ENCODE measurements at regions not wholly inside any gene's neighbourhood (a gene's known extent, or its start where the extent isn't known, plus 50 kb on each side); places are given as distances from the start of the nearest gene placed in this dataset.

DNA sequence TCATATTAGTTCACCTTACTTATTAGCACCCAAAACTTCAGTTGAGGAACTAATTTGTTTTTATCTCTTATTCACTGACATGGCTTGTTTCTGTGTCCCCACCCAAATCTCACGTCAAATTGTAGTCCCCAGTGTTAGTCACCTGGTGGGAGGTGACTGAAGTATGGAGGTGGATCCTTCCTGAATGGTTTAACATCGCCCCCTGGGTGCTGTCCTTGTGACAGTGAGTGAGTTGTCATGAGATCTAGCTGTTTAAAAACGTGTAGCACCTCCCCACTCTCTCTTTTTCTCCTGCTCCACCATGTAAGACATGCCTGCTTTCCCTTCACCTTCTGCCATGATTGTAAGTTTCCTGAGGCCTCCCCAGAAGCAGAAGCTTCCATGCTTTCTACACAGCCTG lies 75.0 kb upstream of the HECTD2 start:
- CTCF ChIA-PET = interaction anchor here (0.6 to 2.0 kb wide), 3 partner anchors 12 to 84 kb away, joined by 3 to 8 read pairs (median 4); no protein-coding TSS in a partner anchor
- no peak overlapping the region for H3K4me3 Mint-ChIP-seq
- intact Hi-C loops (cut with micrococcal nuclease) = loop anchor here (2.0 kb wide), 1 partner anchor 36 kb away; no protein-coding TSS in a partner anchor

GRCh38 chr10:91339729-91340128 lies 70.4 kb upstream of the HECTD2 start:
- Mint-ChIP-seq H3K4me1 (ENCODE audit: low read depth) (no peaks in the 10 kb centered on the region), H3K4me3 (no peak overlapping the region), H3K27me3 (ENCODE audit: low read depth) (peaks cover 1% of the 10 kb centered on the region), H3K27ac (no peak overlapping the region), H3K36me3 (ENCODE audit: low read depth) (no peaks in the 10 kb centered on the region), H3K9me3 (no peaks in the 10 kb centered on the region)
- CTCF ChIA-PET = no interaction called here
- DNase-seq = no peak
- intact Hi-C loops (cut with micrococcal nuclease) = no loop called here

More for the DNA sequence above, 75.0 kb upstream of the HECTD2 start:
- Mint-ChIP-seq H3K36me3 (ENCODE audit: low read depth) (no peaks in the 10 kb centered on the region), H3K27me3 (ENCODE audit: low read depth) (peaks cover 1% of the 10 kb centered on the region), H3K4me1 (ENCODE audit: low read depth) (no peaks in the 10 kb centered on the region), H3K9me3 (no peaks in the 10 kb centered on the region), H3K27ac (no peak overlapping the region)
- peak; percentile 38 for DNase-seq

DNA sequence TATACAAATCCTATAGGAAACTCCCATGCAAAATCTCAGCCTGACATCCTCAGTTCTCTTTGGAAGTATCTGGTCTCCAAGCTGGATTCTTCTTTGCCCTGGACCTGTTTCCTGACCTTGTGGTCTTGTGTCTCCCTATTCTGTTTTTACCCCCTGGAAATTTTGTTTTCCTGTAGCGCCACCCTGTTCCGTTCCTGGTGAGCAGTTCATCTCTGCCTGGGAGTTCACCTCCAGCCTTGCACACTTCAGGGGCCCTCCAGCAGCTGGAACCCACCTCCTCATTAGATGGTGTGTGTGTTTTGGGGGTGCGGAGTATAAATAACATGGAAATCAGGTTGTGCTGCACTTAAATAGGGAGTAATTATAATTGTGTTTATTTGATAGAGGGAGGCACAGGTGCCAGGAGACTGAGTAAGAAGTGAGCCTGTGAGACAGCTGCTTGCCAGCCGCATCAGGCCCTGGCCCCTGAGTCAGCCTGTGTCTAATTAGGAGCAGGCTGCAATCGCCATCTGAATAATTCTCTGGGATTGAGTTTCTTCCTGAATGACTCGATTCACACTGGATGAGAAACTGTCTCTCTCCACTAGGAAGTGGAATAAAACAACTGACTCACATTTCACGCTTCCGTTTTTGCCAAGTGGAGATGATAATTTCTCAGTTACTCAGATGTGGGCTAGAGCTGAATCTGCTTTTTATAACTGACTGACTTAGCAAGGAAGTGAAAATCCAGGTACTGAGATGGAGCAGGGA lies 69.4 kb upstream of the HECTD2 start:
- peak; percentile 12 for DNase-seq
- no peaks in the 10 kb centered on the region for H3K9me3 Mint-ChIP-seq
- H3K27me3 Mint-ChIP-seq (ENCODE audit: low read depth) = peaks cover 1% of the 10 kb centered on the region
- no peak overlapping the region for H3K4me3 Mint-ChIP-seq
- no peaks in the 10 kb centered on the region for H3K36me3 Mint-ChIP-seq (ENCODE audit: low read depth)
- CTCF ChIA-PET = interaction anchor here (1.0 kb wide), 1 partner anchor 12 kb away, joined by 3 read pairs; no protein-coding TSS in a partner anchor
- H3K27ac Mint-ChIP-seq = no peak overlapping the region
- H3K4me1 Mint-ChIP-seq (ENCODE audit: low read depth) = no peaks in the 10 kb centered on the region
- intact Hi-C loops (cut with micrococcal nuclease) = no loop called here

- intact Hi-C loops (cut with micrococcal nuclease) = no loop called here
- Mint-ChIP-seq H3K9me3 (no peaks in the 10 kb centered on the region), H3K4me3 (no peak overlapping the region), H3K36me3 (ENCODE audit: low read depth) (no peaks in the 10 kb centered on the region), H3K27me3 (ENCODE audit: low read depth) (peaks cover 1% of the 10 kb centered on the region), H3K4me1 (ENCODE audit: low read depth) (no peaks in the 10 kb centered on the region), H3K27ac (no peak overlapping the region)
- no peak for DNase-seq
- CTCF ChIA-PET = interaction anchor here (0.7 to 1.0 kb wide), 2 partner anchors 13 to 351 kb away, joined by 3 read pairs; no protein-coding TSS in a partner anchor
Measured at GRCh38 chr10:91341686-91342085, 68.5 kb upstream of the HECTD2 start.

- intact Hi-C loops (cut with micrococcal nuclease) = no loop called here
- Mint-ChIP-seq H3K9me3 (no peaks in the 10 kb centered on the region), H3K27ac (no peak overlapping the region), H3K36me3 (ENCODE audit: low read depth) (no peaks in the 10 kb centered on the region), H3K4me1 (ENCODE audit: low read depth) (no peaks in the 10 kb centered on the region), H3K27me3 (ENCODE audit: low read depth) (no peaks in the 10 kb centered on the region), H3K4me3 (no peak overlapping the region)
- DNase-seq = no peak
- CTCF ChIA-PET = no interaction called here
Measured at GRCh38 chr10:91343010-91343409, 67.1 kb upstream of the HECTD2 start.

DNA sequence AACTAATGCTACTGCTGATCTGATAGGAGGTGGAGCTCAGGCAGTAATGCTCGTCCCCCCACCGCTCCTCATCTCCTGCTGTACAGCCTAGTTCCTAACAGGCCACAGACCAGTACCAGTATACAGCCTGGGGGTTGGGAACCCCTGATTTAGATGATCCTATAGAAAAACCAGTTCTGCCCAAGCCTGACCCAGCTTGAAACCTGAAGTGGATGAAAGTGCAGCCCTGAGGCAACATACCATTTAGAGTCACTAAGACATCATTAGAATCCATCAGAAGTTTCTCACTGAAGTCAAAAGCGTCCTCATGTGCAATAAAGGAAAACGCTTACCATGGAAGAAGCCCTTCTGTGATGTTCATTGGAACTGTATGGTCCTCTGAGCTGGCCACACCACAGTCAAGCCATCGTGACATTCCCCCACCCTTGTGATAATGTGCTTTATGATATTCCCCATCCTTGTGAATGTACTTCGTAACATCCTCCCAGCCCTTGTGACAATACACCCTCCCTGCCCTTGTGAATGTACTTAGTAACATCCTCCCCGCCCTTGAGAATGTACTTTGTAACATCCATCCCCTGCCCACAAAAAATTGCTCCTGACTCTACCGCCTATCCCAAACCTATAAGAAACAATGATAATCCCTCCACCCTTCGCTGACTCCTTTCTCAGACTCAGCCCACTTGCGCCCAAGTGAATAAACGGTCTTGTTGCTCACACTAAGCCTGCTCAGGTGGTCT lies 65.9 kb upstream of the HECTD2 start:
- H3K36me3 Mint-ChIP-seq (ENCODE audit: low read depth) = no peaks in the 10 kb centered on the region
- intact Hi-C loops (cut with micrococcal nuclease) = no loop called here
- no peaks in the 10 kb centered on the region for H3K9me3 Mint-ChIP-seq
- no peak overlapping the region for H3K27ac Mint-ChIP-seq
- H3K27me3 Mint-ChIP-seq (ENCODE audit: low read depth) = no peaks in the 10 kb centered on the region
- no peak overlapping the region for H3K4me3 Mint-ChIP-seq
- CTCF ChIA-PET = no interaction called here
- no peak for DNase-seq
- no peaks in the 10 kb centered on the region for H3K4me1 Mint-ChIP-seq (ENCODE audit: low read depth)

DNA sequence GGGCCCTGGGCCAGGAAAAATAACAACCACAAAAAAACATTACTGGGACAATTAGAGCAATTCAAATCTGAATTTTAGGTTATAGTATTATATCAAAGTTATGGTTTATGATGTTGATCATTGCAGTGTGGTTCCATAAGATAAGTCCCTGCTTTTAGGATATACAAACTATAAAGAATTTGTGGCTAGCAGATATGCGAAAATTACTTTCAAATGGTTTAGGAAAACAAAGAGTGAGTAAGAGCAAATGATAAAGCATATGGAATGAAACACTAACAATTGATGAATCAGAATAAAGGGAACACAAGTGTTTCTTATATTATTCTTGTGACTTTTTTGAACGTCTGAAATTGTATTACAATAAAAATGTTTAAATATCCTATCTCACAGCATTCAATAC lies 64.4 kb upstream of the HECTD2 start:
- no peaks in the 10 kb centered on the region for H3K27me3 Mint-ChIP-seq (ENCODE audit: low read depth)

DNA sequence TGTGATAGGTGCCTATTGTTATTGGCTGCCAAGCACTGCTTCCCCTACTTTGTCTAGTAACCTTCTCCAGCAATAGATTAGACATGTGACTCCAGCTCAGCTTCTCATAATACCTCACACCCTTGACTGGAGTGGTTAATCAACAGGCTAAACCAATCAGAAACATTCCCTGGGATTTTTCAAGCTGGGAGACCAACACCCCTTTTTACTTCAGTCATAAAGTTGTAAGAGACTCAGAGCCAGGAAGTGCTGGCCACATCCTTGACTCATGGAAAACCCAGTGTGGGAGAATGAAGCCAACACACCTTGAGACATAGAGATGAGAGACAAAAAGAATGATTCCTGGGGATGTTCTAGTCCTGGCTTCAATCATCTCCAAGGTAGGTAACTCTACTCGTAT lies 62.6 kb upstream of the HECTD2 start:
- CTCF ChIA-PET = no interaction called here
- H3K4me1 Mint-ChIP-seq (ENCODE audit: low read depth) = peaks cover 3% of the 10 kb centered on the region

More for the DNA sequence above, 64.4 kb upstream of the HECTD2 start:
- Mint-ChIP-seq H3K4me1 (ENCODE audit: low read depth) (peaks cover 3% of the 10 kb centered on the region), H3K36me3 (ENCODE audit: low read depth) (no peaks in the 10 kb centered on the region), H3K27ac (no peak overlapping the region), H3K9me3 (no peaks in the 10 kb centered on the region), H3K4me3 (no peak overlapping the region)
- no peak for DNase-seq
- CTCF ChIA-PET = no interaction called here
- intact Hi-C loops (cut with micrococcal nuclease) = no loop called here

GRCh38 chr10:91349381-91349780 lies 60.8 kb upstream of the HECTD2 start:
- Mint-ChIP-seq H3K36me3 (ENCODE audit: low read depth) (no peaks in the 10 kb centered on the region), H3K4me3 (no peak overlapping the region), H3K9me3 (no peaks in the 10 kb centered on the region), H3K27ac (no peak overlapping the region), H3K27me3 (ENCODE audit: low read depth) (peaks cover under 1% of the 10 kb centered on the region), H3K4me1 (ENCODE audit: low read depth) (peaks cover 3% of the 10 kb centered on the region)
- CTCF ChIA-PET = interaction anchor here (1.8 kb wide), 1 partner anchor 51 kb away, joined by 6 read pairs; no protein-coding TSS in a partner anchor
- DNase-seq = no peak
- intact Hi-C loops (cut with micrococcal nuclease) = no loop called here

More for the DNA sequence above, 62.6 kb upstream of the HECTD2 start:
- DNase-seq = no peak
- H3K27ac Mint-ChIP-seq = no peak overlapping the region
- H3K27me3 Mint-ChIP-seq (ENCODE audit: low read depth) = no peaks in the 10 kb centered on the region
- H3K9me3 Mint-ChIP-seq = no peaks in the 10 kb centered on the region
- H3K36me3 Mint-ChIP-seq (ENCODE audit: low read depth) = no peaks in the 10 kb centered on the region
- intact Hi-C loops (cut with micrococcal nuclease) = no loop called here
- no peak overlapping the region for H3K4me3 Mint-ChIP-seq

DNA sequence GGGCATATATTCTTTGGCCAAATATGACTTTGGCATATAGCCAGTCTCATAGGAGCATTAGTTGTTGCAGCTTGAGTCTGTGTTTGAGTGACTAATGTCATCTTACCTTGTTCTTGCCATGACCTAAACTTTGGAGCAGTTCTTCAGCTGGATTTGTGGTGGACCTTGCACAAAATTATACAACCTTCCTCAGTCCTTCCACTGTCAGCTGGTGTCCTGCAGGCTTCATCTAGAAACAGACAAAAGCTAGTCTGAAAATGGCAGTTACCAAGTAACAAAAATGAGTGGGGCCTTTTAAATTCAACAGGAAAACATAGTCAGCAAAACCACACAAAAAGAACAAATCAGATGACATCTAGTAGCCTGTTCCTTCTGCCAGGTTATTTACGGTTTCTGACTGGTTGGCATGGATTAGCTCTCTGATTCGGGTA lies 59.5 kb upstream of the HECTD2 start:
- peaks cover 5% of the 10 kb centered on the region for H3K27me3 Mint-ChIP-seq (ENCODE audit: low read depth)
- no peaks in the 10 kb centered on the region for H3K9me3 Mint-ChIP-seq
- intact Hi-C loops (cut with micrococcal nuclease) = loop anchor here (5.0 kb wide), 1 partner anchor 38 kb away; no protein-coding TSS in a partner anchor
- H3K4me1 Mint-ChIP-seq (ENCODE audit: low read depth) = peaks cover 3% of the 10 kb centered on the region
- DNase-seq = no peak
- H3K4me3 Mint-ChIP-seq = no peak overlapping the region
- H3K27ac Mint-ChIP-seq = no peak overlapping the region
- no peaks in the 10 kb centered on the region for H3K36me3 Mint-ChIP-seq (ENCODE audit: low read depth)
- CTCF ChIA-PET = interaction anchor here (0.6 kb wide), 1 partner anchor 1359 kb away, joined by 4 read pairs; no protein-coding TSS in a partner anchor

DNA sequence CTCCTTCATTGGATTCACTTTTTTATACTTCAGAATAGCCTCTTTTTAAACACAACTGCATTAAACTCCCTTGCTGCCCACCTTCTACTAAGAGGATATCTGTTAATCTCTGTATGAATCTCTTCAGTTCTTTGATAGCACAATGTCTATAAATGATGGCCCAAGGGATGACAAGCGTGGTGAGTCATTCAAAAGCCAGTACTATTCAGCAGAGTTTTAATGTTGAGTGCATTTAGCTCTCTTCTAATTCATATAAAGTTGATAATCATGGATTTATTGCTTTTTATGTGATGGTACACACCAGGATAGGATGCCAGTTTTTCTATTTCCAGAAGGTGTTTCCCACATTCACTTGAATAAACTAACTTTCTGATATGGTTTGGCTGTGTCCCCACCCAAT lies 57.4 kb upstream of the HECTD2 start:
- H3K27ac Mint-ChIP-seq = no peak overlapping the region
- H3K4me1 Mint-ChIP-seq (ENCODE audit: low read depth) = peaks cover 3% of the 10 kb centered on the region
- CTCF ChIA-PET = no interaction called here
- H3K4me3 Mint-ChIP-seq = no peak overlapping the region
- DNase-seq = no peak
- intact Hi-C loops (cut with micrococcal nuclease) = loop anchor here (5.0 kb wide), 1 partner anchor 40 kb away; no protein-coding TSS in a partner anchor
- no peaks in the 10 kb centered on the region for H3K36me3 Mint-ChIP-seq (ENCODE audit: low read depth)
- no peaks in the 10 kb centered on the region for H3K9me3 Mint-ChIP-seq
- peaks cover 15% of the 10 kb centered on the region for H3K27me3 Mint-ChIP-seq (ENCODE audit: low read depth)

- no peak for DNase-seq
- Mint-ChIP-seq H3K9me3 (no peaks in the 10 kb centered on the region), H3K4me3 (no peak overlapping the region), H3K36me3 (ENCODE audit: low read depth) (no peaks in the 10 kb centered on the region), H3K4me1 (ENCODE audit: low read depth) (peaks cover 3% of the 10 kb centered on the region), H3K27ac (no peak overlapping the region), H3K27me3 (ENCODE audit: low read depth) (peaks cover 25% of the 10 kb centered on the region)
- CTCF ChIA-PET = interaction anchor here (0.6 to 0.7 kb wide), 2 partner anchors 330 to 906 kb away, joined by 3 to 6 read pairs; no protein-coding TSS in a partner anchor
- intact Hi-C loops (cut with micrococcal nuclease) = loop anchor here (5.0 kb wide), 1 partner anchor 42 kb away; no protein-coding TSS in a partner anchor
Measured at GRCh38 chr10:91354166-91355075, 55.7 kb upstream of the HECTD2 start.
